TTC549 (cell line): ENCODE measurements at regions not wholly inside any gene's neighbourhood (a gene's known extent, or its start where the extent isn't known, plus 50 kb on each side); places are given as distances from the start of the nearest gene placed in this dataset.
"Not testable (repeated sequence)": the region's sequence is repeated elsewhere in the genome, so short reads cannot be mapped to it uniquely, and the experiment has no call there.

Experiments
- FAIRE-seq: peaks from 2 replicates; lab custom pipeline; 2012; peaks lifted over from hg19 to GRCh38; lab: Jason Lieb, UNC

DNA sequence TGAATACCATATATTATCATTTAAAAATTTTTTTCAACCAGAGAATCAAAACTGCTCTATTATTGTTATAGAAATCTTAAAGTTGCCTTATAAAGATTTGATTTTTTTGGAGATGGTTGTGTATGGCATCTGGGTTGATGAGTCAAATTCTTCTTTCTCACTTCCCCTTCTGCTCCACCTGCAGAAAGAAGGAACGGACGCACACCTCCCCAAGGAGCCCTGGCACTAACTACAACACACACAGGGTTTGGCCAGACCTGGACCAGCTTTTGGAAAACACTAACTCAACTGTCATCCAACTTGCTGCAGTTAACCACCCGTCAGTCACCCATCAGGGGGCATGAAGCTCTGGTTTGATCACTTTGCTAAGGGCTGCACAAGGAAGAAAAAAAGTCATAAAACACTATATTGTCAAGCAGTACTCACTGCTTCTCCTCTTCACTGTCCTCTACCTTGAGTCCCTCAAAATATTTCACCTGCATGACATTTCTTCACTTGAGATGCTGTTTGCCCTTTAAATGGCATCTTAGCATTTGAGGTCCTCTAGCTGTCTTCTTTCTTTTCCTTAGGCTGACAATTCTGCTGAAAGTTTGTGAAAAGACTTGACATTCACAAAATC, 266.7 kb upstream of the PHF14 start:
- no peak for FAIRE-seq

DNA sequence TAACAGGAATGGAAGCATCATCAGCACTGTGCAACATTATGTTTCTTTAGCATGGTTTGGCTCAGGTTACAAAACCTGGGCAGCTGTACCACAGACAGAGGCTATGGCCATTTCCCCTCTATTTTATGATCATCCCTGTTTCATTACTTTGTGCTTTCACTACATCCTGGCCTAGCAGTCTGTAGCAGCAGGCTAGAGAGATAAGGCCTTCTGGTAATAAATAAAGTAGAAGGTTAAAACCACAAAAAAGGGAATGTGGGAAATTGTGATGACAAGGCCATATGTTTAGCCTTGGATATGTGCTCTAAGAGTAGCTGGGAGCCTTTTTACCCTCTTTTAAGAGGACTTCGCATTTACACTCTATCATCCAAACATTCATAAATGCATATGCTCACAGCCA, 266.2 kb upstream of the PHF14 start:
- FAIRE-seq = no peak

DNA sequence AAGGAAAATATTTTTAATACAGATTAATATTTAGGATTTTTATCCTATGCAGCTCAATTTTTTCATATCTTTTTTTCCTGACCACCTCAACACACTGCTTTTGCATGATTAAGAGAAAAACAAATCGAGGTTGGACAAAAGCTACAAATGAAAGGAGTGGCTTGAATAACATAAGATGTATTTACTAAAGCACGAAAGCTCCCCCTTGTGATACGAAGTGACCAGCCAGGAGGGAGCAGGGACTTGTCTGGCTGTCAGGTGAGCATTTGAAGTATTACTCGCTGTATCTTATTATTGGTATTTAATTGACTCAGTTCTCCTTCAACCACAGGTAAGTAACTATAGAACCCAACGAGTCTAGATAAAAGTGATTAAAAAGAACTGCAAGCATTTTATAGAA, 265.2 kb upstream of the PHF14 start:
- no peak for FAIRE-seq

DNA sequence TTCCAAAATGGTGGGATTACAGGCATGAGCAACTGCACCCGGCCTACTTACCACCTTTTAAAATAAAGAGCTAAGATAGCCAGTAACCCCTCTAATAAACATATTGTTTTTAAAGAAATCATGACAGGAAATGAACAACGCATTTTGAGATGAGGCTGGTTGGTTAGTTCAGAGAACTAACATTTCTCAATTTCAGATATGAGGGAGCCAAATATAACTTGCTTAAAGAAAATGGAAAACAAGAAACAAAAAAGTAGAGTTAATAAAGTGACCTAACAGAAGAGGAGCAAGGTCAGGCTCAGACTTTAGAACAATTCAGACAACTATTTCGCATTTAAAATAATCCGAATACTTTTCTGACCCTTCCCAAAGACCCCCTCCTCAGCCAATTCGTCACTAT, 254.9 kb upstream of the PHF14 start:
- no peak for FAIRE-seq

DNA sequence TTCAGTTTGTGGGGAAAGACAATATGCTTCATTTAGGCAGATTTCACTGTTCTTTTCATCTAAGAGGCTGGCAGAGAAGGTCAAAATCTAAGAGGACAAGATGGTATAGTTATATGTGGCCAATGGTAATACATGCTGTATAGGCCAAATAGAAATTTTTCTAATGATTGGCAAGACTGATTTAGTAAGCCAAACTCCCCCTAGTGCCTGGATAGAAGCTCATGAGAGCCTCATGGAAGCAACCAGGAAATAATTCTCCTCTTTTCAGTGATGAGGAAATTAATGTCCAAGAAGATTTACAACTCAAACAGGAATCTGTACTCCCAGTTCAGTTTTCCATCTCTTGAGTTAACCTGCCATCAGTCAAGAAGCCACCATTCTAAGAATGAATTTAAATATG, 253.6 kb upstream of the PHF14 start:
- no peak for FAIRE-seq

DNA sequence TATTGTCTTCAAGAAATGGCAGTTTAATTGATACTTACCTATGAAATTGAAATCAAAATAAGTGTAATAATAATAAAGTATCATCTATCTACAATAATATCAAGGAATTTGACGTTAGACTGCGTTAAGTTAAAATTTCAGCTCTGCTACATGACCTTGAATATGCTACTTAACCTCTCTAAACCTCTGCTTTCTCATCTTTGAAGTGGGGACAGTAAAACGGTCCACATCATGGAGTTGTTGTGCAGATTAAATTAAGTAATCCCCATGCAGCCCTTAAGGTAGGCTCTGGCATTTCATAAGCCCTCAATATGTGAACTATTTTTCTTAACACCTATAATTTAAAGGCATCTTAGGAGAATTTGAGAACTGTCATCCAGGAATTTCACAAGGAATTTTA, 252.4 kb upstream of the PHF14 start:
- no peak for FAIRE-seq

DNA sequence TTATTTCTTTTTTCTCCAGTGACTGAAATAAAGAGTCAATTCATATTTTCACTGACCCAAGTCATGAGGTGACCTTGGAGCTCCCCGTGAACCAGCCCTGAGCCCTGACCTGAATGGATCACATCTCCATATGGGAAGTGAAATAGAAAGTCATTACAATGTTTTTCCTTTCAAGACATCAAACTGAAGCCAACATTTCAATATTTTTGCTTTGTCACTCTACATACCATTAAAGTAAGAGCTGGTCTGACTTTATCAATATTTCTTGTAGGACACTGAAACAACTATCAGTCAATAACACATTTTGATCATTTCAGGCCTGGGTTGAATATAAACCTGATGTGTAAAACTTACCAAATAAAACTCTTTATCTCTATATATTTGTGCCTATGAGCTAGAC, 249.8 kb upstream of the PHF14 start:
- FAIRE-seq = no peak

DNA sequence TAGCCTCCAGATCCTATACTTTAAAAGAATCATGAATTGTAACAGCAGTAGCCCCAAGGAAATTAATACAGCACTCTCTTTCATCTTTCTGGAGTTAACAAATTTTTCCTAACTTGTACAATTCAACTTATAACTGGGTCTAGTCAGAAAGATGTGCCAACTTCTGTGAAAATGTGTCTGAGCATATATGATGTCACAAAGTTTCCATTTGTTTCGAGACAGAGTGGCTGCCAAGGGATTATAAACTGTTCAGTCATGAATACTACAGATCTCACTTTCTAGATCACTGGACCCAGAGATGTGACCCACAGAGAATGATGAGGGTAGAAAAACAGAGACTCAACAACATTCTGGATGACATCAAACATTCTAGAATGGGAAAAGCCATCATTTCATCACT, 249.2 kb upstream of the PHF14 start:
- no peak for FAIRE-seq

DNA sequence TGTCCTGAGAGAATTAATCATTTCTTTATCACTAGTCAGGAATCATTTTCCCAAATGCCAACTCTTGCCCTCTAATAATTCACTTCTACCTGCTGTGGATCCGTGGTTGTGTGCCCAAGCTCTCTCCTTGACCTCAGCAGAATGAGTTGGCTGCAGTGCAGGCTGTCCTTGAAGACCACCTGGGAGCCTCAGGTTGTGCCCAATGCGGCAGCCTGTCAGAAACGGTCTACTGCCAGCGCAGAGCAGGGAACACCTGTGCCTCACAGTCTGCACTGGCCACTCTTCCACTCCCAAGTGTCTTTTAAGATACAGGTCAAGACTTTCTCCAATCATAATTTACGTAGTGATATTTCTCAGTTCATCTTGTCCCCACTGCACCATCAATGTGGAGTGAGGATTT, 246.0 kb upstream of the PHF14 start:
- no peak for FAIRE-seq

DNA sequence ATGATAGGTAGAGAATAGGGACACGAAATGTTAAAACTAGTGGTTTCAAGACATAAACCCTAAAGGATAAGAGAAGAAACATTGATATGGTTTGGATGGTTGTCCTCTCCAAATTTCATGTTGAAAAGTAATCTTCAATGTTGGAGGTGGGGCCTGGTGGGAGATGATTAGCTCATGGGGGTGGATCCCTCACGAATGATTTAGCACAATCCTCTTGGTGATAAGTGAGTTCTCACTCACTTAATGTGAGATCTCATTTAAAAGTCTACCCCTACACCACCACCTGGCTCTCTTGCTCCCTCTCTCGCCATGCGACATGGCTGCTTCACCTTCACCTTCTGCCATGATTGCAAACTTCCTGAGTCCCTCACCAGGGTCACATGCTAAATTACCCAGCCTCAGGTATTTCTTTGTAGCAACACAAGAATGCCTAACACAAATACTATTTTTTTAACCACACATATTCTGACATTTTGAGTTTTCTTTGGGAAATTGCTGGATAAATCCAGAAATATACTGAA, 242.4 kb upstream of the PHF14 start:
- no peak for FAIRE-seq

DNA sequence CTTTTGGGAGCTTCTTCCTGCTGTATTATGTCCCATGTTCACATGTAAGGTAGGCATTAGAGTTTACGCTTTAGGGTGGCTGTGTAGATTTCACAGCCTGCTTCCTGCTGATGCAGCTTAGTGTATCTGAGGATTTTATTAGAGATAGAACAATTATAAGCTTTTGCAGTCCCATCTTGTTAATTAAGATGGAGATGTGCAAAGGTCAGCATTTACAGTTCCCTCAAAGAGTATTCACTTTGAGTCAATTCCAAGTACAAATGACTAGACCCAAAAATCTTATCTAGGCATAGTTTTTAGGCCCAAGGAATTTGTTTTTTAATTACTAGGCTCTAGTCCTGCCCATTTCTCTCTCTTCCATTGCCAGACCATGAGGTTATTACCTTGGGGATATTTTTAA, 239.9 kb upstream of the PHF14 start:
- no peak for FAIRE-seq

DNA sequence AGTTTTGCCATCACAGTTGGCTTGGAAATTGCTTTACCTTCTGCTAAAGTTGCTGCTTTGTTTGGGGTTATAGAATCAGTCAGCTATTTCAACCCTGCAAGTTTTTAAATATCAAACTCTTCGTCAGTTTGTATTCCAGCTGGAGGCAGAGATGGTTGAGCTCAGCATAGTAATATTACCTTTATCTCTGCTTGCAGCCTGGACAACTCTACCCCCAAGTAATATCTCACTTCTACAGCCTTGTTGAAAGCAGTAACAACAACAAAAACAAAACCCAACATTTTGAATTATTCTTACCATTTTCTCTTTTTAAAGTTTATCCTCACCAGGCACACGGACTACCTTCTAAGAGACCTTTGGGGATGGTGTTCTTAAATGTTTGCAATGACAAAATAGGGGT, 239.1 kb upstream of the PHF14 start:
- no peak for FAIRE-seq

DNA sequence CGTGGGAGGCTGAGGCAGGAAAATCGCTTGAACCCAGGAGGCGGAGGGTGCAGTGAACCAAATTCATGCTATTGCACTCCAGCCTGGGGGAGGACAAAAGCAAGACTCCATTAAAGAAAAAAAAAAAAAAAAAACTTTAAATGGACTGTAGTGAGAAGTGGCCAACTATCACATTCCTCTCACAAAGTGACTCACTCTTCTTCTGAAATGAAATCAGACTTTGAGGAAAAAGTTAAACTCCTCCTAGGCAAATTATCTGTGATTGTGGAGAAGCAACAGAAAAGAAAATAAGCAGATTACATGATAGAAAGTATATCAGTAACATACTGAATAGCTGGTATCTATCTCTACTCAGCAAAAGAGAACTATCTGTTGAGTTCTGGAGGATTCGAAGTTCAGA, 234.3 kb upstream of the PHF14 start:
- no peak for FAIRE-seq

DNA sequence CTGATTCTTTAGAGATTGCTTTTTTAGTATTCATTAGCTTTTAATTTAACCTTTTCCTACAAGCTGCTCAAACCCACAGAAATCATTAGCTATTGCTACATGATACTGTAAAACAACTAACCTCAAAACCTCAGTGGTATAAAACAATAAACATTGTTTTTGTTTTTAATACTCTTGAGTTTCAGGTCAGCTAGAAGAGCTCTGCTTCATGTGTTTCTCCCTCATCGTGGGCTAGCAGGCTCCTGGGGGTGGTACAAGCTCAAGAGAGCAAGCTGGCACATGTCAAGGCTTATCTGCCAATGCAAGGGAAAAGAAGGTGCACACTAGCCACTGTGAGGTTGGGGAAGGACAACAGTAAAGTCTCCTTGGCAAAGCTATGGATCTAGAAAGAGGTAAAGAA, 232.9 kb upstream of the PHF14 start:
- no peak for FAIRE-seq

DNA sequence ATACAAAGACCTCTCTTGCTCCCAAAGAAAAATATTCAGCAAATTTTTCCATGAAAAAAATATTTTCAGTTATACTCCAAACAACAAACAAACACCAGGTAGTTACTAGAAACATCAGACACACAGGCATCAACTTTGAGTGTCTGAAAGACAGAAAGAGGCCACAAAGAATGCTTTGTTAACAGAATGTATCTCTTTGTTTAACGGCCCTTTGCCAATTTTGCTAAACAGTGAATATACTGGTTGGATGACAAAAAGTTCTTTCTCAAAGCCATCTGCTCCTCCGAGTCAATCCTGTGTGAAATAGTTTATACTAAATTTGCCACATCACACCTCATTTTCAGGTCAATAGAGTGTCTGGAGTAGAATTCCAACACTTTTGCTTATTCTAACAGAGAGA, 216.7 kb upstream of the PHF14 start:
- FAIRE-seq = no peak

DNA sequence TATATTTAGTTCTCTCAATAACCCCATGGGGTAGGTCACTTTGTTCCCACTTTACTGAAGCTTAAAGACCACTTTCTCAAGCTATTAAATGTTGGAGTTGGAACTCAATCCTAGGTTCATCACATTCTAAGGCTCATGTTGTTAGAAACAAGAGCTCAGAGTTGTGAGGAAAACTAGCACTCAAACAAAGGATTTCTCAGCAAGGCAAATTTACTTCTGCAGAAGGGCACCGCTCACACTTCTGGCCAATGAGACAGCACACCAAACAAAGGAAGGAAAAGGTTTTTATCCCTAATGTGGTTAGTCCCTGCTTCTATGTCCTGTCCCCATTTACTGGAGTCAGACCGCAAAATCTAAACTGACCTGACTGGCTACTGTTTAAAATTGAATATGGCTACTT, 214.6 kb upstream of the PHF14 start:
- FAIRE-seq = no peak

DNA sequence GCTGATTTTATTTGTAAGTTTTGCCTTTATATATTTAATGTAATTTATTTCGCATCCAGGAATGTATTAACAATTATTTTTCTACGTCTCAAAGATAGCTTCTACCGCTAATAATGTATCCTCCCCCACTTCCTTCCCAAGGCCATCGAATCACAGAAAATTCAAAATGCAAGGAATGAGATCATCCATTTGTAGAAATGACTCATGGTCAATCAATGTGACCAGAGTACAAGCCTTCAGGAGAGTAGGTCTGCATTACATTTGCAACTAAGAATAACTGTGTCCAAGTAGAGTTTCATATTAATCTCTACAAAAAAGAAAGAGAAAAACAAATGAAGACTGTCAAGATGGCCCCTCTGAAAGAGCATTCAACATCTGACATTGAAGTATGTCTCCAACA, 205.9 kb upstream of the PHF14 start:
- no peak for FAIRE-seq

DNA sequence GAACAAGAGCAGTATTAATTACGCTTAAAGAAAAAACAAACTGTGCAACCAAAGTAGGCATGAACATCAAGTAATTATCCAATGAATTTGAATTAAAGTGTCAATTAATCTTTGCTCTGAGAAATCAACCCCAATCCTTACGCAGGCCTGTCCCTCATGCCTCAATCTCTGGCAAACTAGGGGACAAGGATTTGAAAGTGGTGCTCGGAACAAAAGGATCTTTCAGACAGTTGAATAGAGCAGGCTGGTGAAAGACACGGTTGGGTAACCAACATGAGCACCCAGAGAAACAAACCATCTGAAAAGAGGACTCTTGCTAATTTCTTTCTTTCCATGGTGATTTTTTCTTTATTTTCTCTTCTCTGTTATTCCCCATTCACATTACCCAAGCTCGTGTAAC, 203.5 kb upstream of the PHF14 start:
- FAIRE-seq = no peak

DNA sequence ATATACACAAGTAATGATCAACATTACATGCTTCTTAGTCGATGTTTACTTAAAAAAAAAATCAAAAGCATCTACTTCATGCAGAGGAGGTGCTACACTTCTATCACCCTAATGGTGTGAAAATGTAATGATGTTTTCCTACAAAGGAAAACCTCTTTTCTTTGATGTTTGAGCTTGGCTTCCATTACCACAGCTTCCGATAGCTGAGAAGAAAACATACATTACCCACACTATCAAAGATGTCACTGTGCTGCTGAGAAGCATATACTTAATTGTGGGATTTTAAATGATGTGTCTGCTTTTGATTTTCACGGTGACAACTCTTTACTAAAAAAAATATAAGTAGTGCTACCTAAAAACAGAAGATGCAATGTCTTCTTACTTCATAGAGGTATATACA, 200.2 kb upstream of the PHF14 start:
- no peak for FAIRE-seq

DNA sequence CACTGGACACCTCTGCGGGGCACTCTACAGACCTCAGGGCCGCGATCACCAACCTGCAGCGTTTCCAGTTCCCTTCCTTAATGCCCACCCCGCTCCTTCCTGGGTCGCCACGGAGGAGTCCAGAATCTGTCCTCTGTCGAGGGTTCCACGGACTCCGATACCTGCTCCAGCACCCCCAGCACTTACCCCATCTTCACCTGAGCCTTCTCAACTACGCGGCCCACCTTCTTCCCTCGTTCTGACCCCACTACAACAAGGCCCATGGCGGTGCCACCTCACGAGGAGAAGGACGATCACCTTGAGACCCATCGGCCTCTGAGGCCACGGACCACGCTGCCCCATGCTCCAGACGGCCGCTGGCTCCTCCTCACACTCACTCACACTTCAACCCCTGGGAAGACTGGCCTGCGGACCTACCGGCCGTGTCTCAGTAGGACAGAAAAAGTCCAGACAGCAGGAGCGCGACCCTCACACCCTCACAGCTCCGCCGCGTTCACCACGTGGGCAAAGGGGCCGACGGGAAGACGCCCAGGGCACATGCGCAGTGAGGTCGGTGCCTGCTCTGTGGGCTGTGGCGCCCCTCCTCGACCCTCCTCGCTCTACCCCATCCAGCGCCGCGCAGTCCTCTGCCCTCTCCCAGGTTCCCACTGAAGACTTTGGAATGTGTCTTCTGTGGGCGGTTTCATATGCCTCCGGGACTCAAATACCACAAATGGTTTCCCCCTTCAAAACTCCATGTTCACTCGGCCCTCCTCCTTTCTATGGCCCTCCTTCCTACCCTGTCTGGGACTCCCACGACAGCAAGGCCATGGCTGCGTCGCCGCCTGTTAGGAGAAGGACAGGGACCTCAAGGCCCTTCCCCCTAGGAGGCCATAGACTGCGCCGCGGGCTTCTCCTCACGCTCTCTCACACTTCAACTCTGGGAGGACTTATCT, 193.9 kb upstream of the PHF14 start:
- FAIRE-seq = no peak

DNA sequence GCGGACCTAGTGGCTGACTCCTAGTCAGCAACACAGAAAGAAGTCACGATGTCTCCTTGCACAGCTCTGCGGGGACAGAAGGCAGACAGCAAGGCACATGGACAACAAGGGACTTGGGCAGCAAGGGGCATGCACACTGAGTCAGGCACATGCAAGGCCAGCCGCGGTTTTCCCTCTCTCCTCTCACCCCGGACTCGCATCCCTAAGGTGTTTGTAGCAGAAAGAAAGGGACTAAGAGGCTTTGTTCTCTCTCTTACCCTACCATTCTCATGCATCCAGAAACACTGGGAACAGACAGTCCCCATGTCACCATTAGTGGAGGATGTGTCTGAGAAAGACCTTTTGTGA, 193.3 kb upstream of the PHF14 start:
- no peak for FAIRE-seq

DNA sequence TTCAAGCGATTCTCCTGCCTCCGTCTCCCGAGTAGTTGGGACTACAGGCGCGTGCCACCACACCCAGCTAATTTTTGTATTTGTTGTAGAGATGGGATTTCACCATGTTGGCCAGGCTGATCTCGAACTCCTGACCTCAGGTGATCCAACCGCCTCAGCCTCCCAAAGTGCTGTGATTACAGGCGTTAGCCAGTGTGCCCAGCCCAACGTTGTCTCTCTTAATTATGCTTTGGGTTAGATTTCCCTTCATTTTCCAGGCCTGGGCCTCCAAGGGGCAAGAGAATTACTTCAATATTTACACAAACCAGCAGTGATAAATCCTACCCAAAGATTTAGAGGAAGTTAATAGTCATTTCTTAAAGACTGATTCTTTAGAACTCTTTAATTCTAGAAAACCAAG, 186.7 kb upstream of the PHF14 start:
- not testable (repeated sequence) for FAIRE-seq

DNA sequence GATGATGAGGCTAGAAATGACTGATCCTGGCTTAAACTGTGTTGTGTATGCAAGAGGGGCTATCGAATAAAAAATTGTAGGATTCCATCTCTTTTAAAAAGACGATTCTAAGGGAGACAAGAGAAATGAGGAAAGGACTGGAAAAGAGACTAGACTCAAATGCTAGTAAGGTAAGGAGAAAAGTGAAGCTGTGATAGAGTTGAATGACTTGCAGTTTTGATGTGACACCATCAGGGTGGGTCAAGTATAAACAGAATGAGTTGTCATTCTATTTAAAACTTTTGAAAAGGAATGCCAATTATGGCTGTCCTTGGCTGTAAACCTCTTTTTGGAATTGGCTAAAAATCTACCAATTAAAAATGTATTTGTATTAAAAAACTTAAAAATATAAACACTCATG, 184.5 kb upstream of the PHF14 start:
- FAIRE-seq = no peak

DNA sequence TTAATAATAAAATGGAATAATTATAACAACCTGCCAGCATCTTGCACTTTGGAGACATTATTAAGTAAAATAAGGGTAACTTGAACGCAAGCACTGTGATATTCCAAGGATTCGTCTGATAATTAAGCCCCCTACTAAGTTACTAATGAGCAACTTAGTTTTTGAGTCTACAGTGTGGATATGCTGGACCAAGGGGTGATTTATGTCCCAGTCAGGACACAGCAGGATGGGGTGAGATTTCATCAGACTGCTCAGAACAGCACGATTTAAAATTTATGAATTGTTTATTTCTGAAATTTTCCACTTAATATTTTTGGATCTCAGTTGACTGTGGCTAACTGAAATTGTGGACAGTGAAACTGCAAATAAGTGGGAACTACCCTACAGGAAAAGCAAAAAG, 182.8 kb upstream of the PHF14 start:
- FAIRE-seq = no peak
